ENCODE measurements at regions not wholly inside any gene's neighbourhood (a gene's known extent, or its start where the extent isn't known, plus 50 kb on each side); places are given as distances from the start of the nearest gene placed in this dataset.

DNA sequence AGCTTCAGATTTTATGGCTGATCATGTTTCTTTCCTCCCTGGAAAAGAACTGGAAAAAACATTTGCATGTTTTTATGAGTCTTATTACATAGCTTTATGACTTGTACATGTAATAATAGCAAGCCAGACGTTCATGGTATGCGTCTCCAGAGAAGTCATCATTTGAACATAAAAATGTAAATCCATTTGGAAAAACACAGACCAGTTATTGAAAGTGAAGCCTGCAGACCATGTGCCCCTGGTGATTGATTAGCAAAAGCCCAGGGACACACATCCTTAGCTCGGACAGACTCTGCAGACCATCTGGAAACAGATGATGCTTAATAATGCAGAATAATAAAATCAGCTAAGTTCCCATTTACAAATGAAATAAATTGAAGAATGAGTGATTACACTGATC, 283.1 kb downstream of the TDRD15 start:
- ChIA-PET CTCF (interaction anchor here (1.1 to 1.2 kb wide), 2 partner anchors 9 to 21 kb away, joined by 3 to 4 read pairs; no protein-coding TSS in a partner anchor), POLR2A (no interaction called here)
- H3K36me3 ChIP-seq (ENCODE audit: control insufficient read depth, insufficient read depth, low read length), result no peaks in the 10 kb centered on the region

GRCh38 chr2:21407851-21408250, 284.1 kb downstream of the TDRD15 start:
- no peak for TF ChIP-seq CTCF (IDR thresholded peaks at IDR 0.05; ENCODE audit: insufficient read depth, low read depth, low read length)
- DNase-seq (ENCODE audit: low read depth), result no peak
- CTCF ChIA-PET, result no interaction called here
- POLR2A ChIA-PET, result no interaction called here
- H3K36me3 ChIP-seq (ENCODE audit: control insufficient read depth, insufficient read depth, low read length), result no peaks in the 10 kb centered on the region
- no peak overlapping the region for H3K4me3 ChIP-seq (ENCODE audit: low read depth, low read length)
- no peaks in the 10 kb centered on the region for H3K27me3 ChIP-seq (ENCODE audit: control insufficient read depth, insufficient read depth, low read length)

More for the DNA sequence above, 283.1 kb downstream of the TDRD15 start:
- TF ChIP-seq CTCF (IDR thresholded peaks at IDR 0.05; ENCODE audit: insufficient read depth, low read depth, low read length), result no peak
- H3K27me3 ChIP-seq (ENCODE audit: control insufficient read depth, insufficient read depth, low read length), result no peaks in the 10 kb centered on the region
- H3K4me3 ChIP-seq (ENCODE audit: low read depth, low read length), result no peak overlapping the region
- DNase-seq (ENCODE audit: low read depth), result no peak

GRCh38 chr2:21411741-21412140, 288.0 kb downstream of the TDRD15 start:
- H3K36me3 ChIP-seq (ENCODE audit: control insufficient read depth, insufficient read depth, low read length), result no peaks in the 10 kb centered on the region
- no peaks in the 10 kb centered on the region for H3K27me3 ChIP-seq (ENCODE audit: control insufficient read depth, insufficient read depth, low read length)
- TF ChIP-seq CTCF (IDR thresholded peaks at IDR 0.05; ENCODE audit: insufficient read depth, low read depth, low read length), result no peak
- ChIA-PET POLR2A (no interaction called here), CTCF (no interaction called here)
- DNase-seq (ENCODE audit: low read depth), result no peak
- no peak overlapping the region for H3K4me3 ChIP-seq (ENCODE audit: low read depth, low read length)

GRCh38 chr2:21412944-21413443, 289.2 kb downstream of the TDRD15 start:
- Histone ChIP-seq H3K4me3 (ENCODE audit: low read depth, low read length) (no peak overlapping the region), H3K27me3 (ENCODE audit: control insufficient read depth, insufficient read depth, low read length) (no peaks in the 10 kb centered on the region), H3K36me3 (ENCODE audit: control insufficient read depth, insufficient read depth, low read length) (no peaks in the 10 kb centered on the region)
- no peak for DNase-seq (ENCODE audit: low read depth)
- ChIA-PET CTCF (no interaction called here), POLR2A (no interaction called here)
- no peak for TF ChIP-seq CTCF (IDR thresholded peaks at IDR 0.05; ENCODE audit: insufficient read depth, low read depth, low read length)

- Histone ChIP-seq H3K4me3 (ENCODE audit: low read depth, low read length) (no peak overlapping the region), H3K36me3 (ENCODE audit: control insufficient read depth, insufficient read depth, low read length) (no peaks in the 10 kb centered on the region), H3K27me3 (ENCODE audit: control insufficient read depth, insufficient read depth, low read length) (no peaks in the 10 kb centered on the region)
- POLR2A ChIA-PET, result no interaction called here
- TF ChIP-seq CTCF (IDR thresholded peaks at IDR 0.05; ENCODE audit: insufficient read depth, low read depth, low read length), result no peak
- CTCF ChIA-PET, result no interaction called here
- no peak for DNase-seq (ENCODE audit: low read depth)
Measured at GRCh38 chr2:21415234-21415633, 291.5 kb downstream of the TDRD15 start.

Data from BJ (cell line).